ENCODE measurements at regions not wholly inside any gene's neighbourhood (a gene's known extent, or its start where the extent isn't known, plus 50 kb on each side); places are given as distances from the start of the nearest gene placed in this dataset.

DNA sequence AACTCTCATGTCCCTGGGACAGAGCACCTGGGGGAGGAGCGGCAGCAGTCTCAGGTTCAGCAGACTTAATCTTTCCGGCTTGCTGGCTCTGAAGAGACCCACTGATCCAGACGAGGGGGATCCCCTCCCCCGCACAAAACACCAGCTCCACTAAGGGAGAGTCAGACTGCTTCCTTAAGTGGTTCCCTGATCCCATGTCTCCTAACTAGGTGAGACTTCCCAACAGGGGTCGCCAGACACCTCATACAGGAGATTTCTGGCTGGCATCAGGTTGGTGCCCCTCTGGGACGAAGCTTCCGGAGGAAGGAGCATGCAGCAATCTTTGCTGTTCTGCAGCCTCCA lies 157.2 kb upstream of the TMEM45B start:
- TF ChIP-seq POLR2A (IDR thresholded peaks at IDR 0.05), result no peak
- TF ChIP-seq, protein P1, sequence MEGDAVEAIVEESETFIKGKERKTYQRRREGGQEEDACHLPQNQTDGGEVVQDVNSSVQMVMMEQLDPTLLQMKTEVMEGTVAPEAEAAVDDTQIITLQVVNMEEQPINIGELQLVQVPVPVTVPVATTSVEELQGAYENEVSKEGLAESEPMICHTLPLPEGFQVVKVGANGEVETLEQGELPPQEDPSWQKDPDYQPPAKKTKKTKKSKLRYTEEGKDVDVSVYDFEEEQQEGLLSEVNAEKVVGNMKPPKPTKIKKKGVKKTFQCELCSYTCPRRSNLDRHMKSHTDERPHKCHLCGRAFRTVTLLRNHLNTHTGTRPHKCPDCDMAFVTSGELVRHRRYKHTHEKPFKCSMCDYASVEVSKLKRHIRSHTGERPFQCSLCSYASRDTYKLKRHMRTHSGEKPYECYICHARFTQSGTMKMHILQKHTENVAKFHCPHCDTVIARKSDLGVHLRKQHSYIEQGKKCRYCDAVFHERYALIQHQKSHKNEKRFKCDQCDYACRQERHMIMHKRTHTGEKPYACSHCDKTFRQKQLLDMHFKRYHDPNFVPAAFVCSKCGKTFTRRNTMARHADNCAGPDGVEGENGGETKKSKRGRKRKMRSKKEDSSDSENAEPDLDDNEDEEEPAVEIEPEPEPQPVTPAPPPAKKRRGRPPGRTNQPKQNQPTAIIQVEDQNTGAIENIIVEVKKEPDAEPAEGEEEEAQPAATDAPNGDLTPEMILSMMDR (IDR thresholded peaks at IDR 0.05 in 8 of 11, conservative IDR thresholded peaks at IDR 0.05 in 3 of 11), result no peak

All from spleen (tissue), 7 donors.